ENCODE measurements at regions not wholly inside any gene's neighbourhood (a gene's known extent, or its start where the extent isn't known, plus 50 kb on each side); places are given as distances from the start of the nearest gene placed in this dataset.

GRCh38 chr5:104498281-104498680, 935.7 kb upstream of the NUDT12 start:
- TF ChIP-seq POLR2A (IDR thresholded peaks at IDR 0.05) (no peak), CTCF (IDR thresholded peaks at IDR 0.05 in 4 of 5, conservative IDR thresholded peaks at IDR 0.05 in 1 of 5) (no peak)
